VCaP (cell line): ENCODE measurements at regions not wholly inside any gene's neighbourhood (a gene's known extent, or its start where the extent isn't known, plus 50 kb on each side); places are given as distances from the start of the nearest gene placed in this dataset.

Source experiments
- H3K27ac ChIP-seq: fragments of 450-650 bp; 2 replicates; pipeline ENCODE4 v1.5.1; 2017
- TF ChIP-seq, protein P1 (sequence below): fragments of 450-650 bp; conservative IDR thresholded peaks from 2 replicates; pipeline ENCODE4 v1.5.1; 2017; ENCODE audit warnings: mild to moderate bottlenecking, moderate library complexity

DNA sequence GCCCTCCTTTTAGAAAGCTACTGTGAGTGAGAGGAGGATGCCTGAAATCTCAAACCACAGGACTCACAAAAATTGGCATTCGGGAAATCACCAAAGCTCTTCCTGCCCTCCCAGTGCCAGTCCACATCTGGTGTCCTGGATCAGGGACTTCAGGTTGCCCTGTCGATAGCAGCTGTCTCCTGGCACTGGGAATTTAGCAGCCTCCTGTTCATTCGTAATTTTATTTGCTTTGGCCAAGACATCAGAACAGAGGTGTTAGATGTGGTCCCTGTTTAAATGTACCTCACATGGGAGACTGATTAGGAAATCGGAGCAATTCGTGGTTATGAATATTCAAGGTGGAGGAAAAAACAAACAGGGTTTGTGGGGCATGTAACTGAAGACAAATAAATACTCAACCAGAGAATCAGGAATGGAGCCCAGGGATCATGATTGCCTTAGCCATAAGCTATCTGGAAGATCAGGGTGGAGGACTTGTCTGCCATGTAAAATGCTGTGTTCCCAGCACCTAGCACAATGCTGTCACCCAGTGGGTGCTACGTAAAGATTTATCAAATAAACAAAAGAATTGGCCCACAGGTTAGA is 265.2 kb upstream of the PROK2 start:
- TF ChIP-seq, protein P1, sequence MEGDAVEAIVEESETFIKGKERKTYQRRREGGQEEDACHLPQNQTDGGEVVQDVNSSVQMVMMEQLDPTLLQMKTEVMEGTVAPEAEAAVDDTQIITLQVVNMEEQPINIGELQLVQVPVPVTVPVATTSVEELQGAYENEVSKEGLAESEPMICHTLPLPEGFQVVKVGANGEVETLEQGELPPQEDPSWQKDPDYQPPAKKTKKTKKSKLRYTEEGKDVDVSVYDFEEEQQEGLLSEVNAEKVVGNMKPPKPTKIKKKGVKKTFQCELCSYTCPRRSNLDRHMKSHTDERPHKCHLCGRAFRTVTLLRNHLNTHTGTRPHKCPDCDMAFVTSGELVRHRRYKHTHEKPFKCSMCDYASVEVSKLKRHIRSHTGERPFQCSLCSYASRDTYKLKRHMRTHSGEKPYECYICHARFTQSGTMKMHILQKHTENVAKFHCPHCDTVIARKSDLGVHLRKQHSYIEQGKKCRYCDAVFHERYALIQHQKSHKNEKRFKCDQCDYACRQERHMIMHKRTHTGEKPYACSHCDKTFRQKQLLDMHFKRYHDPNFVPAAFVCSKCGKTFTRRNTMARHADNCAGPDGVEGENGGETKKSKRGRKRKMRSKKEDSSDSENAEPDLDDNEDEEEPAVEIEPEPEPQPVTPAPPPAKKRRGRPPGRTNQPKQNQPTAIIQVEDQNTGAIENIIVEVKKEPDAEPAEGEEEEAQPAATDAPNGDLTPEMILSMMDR: peak; percentile 26; the same call in 1 of the 2 replicates
- no peak overlapping the region for H3K27ac ChIP-seq

GRCh38 chr3:72049300-72049699 is 264.4 kb upstream of the PROK2 start:
- TF ChIP-seq, protein P1: no peak
- H3K27ac ChIP-seq: no peak overlapping the region

DNA sequence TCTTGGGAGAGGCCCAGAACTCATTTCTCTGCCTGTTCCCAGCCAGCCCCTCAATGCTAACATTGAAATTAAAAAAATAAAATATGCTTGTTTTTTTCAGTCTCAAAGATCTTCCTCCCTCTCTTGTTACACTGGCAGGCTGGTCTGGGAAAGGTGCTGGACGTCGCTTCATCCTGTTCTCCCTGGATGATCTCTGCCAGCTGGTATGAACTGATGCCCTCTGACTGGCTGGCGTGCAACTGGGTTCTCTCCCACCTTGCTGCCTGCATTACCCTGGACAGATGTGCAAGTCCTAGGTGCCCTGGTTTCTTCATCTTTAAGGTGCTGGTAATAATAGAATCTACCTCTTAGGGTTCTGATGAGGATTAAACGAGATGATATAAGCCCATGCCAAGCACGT is 263.9 kb upstream of the PROK2 start:
- H3K27ac ChIP-seq: no peak overlapping the region
- TF ChIP-seq, protein P1: no peak

DNA sequence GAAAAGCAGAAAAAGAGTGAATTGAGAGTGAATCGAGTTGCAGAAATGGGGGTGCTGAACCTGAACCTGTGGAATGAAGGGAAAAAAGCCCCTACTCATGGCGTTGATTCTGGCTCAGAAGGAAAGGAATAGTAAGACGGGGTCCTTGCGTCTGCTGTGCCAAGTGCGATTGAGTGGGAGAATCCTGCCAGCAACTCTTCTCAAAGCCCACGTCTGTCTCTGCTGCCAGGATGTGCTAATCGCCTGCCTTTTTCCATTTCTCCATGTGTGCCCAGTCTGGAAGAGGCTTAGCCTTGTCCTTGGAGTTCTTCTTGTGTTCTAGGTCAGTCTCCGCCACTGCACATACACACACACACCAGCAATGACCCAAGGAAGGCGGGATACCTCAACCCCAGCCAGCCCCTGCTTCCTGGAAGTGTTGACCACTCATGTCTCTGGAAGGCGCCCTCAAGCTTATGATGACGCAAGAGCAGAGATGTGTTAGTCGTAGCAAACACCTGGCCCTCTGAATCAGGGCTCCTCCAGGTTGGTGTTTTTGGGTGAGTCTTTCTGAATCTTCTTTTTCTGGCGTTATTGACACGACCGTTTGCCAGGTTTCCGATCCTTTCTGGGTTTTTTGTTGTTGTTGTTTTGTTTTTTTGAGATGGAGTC is 262.4 kb upstream of the PROK2 start:
- TF ChIP-seq, protein P1: no peak
- H3K27ac ChIP-seq: no peak overlapping the region

- H3K27ac ChIP-seq: no peak overlapping the region
- TF ChIP-seq, protein P1: no peak
Measured at GRCh38 chr3:72044231-72044855, 259.4 kb upstream of the PROK2 start.

GRCh38 chr3:72043204-72044133 is 258.5 kb upstream of the PROK2 start:
- H3K27ac ChIP-seq: no peak overlapping the region
- TF ChIP-seq, protein P1: no peak
